PC-3 (cell line): ENCODE measurements at regions not wholly inside any gene's neighbourhood (a gene's known extent, or its start where the extent isn't known, plus 50 kb on each side); places are given as distances from the start of the nearest gene placed in this dataset.

Experiments
- ATAC-seq: fragments of 200-7000 bp; cut with Tn5 transposase; 2 replicates; pipeline ENCODE4 v1.9.1; 2020; ENCODE audit warnings: mild to moderate bottlenecking, moderate library complexity
- BruUV-seq: library from RNA; stranded (reverse); fragments of 400-500 nt; replicated peaks from 2 replicates; lab custom pipeline; 2021; lab: Mats Ljungman, UMichigan
- CTCF ChIA-PET: fragments of 300-600 bp; sonication (Branson Sonifier 250); formaldehyde crosslinking; loops from one replicate; lab custom pipeline; 2022; ENCODE audit warnings: antibody characterized with exemption; lab: Charles Lee
- POLR2A ChIA-PET: fragments of 300-600 bp; sonication (Branson Sonifier 250); formaldehyde crosslinking; loops from one replicate; lab custom pipeline; 2022; ENCODE audit warnings: antibody characterized with exemption; ENCODE audit not compliant: unreplicated experiment; lab: Charles Lee
- DNase-seq: peaks from one replicate; pipeline ENCODE4 v3.0.0-alpha.2; 2015
- H2AFZ ChIP-seq: fragments of 300-600 bp; sonication (generic); 2 replicates; pipeline ENCODE4 v1.6.0; 2016; ENCODE audit warnings: antibody characterized with exemption, low read length
- H3F3A ChIP-seq: fragments of 300-600 bp; sonication (generic); one replicate; pipeline ENCODE4 v1.6.0; 2017; ENCODE audit warnings: antibody characterized with exemption, low read length, control low read depth, mild to moderate bottlenecking; ENCODE audit not compliant: unreplicated experiment
- H3K27ac ChIP-seq: fragments of 300-600 bp; sonication (generic); 2 replicates; pipeline ENCODE4 v1.5.1; 2016; ENCODE audit warnings: mild to moderate bottlenecking, low read length
- H3K27me3 ChIP-seq: fragments of 300-600 bp; sonication (generic); 2 replicates; pipeline ENCODE4 v1.6.1; 2016; ENCODE audit warnings: low read length, mixed read lengths
- H3K36me3 ChIP-seq: fragments of 300-600 bp; sonication (generic); 2 replicates; pipeline ENCODE4 v1.6.1; 2016; ENCODE audit warnings: low read depth, mixed run types, low read length, mixed read lengths
- H3K4me1 ChIP-seq: fragments of 300-600 bp; sonication (generic); 2 replicates; pipeline ENCODE4 v1.5.1; 2016; ENCODE audit warnings: low read length; ENCODE audit not compliant: insufficient read depth
- H3K4me2 ChIP-seq: fragments of 300-600 bp; sonication (generic); 2 replicates; pipeline ENCODE4 v1.6.0; 2016; ENCODE audit warnings: low read length
- H3K4me3 ChIP-seq: fragments of 300-600 bp; sonication (generic); 2 replicates; pipeline ENCODE4 v1.5.1; 2016; ENCODE audit warnings: mild to moderate bottlenecking, low read length, mixed read lengths
- H3K79me2 ChIP-seq: fragments of 300-600 bp; sonication (generic); 2 replicates; pipeline ENCODE4 v1.6.1; 2017; ENCODE audit warnings: low read length, mixed read lengths
- H3K9ac ChIP-seq: fragments of 300-600 bp; sonication (generic); 2 replicates; pipeline ENCODE4 v1.6.0; 2016; ENCODE audit warnings: mild to moderate bottlenecking, low read length
- H3K9me2 ChIP-seq: fragments of 300-600 bp; sonication (generic); replicated peaks from 2 replicates; pipeline ENCODE4 v1.6.1; 2016; ENCODE audit warnings: mixed run types, low read length, mixed read lengths
- H3K9me3 ChIP-seq: fragments of 300-600 bp; sonication (generic); 2 replicates; pipeline ENCODE4 v1.6.1; 2016; ENCODE audit warnings: low read length, mixed read lengths
- H4K20me1 ChIP-seq: fragments of 300-600 bp; sonication (generic); 2 replicates; pipeline ENCODE4 v1.6.1; 2016; ENCODE audit warnings: low read length, mixed read lengths
- EZH2 ChIP-seq: fragments of 300-600 bp; sonication (generic); IDR thresholded peaks from one replicate; pipeline ENCODE4 v1.6.1; 2017; ENCODE audit warnings: antibody characterized with exemption, mild to moderate bottlenecking, low read length; ENCODE audit not compliant: unreplicated experiment
- EZH2phosphoT487 ChIP-seq: fragments of 300-600 bp; sonication (generic); IDR thresholded peaks from 2 replicates; pipeline ENCODE4 v1.6.1; 2018; ENCODE audit warnings: mild to moderate bottlenecking, antibody characterized with exemption, low read length, borderline replicate concordance
- intact Hi-C: fragments of 100-400 bp; cut with micrococcal nuclease; formaldehyde crosslinking; loops from 2 replicates; pipeline ENCODE4 v1.9.0; 2023
- TF ChIP-seq, protein P1 (sequence below): fragments of 300-600 bp; sonication (generic); conservative IDR thresholded peaks from 2 replicates; pipeline ENCODE4 v1.5.1; 2017; ENCODE audit warnings: antibody characterized with exemption, low read depth, mild to moderate bottlenecking, low read length

DNA sequence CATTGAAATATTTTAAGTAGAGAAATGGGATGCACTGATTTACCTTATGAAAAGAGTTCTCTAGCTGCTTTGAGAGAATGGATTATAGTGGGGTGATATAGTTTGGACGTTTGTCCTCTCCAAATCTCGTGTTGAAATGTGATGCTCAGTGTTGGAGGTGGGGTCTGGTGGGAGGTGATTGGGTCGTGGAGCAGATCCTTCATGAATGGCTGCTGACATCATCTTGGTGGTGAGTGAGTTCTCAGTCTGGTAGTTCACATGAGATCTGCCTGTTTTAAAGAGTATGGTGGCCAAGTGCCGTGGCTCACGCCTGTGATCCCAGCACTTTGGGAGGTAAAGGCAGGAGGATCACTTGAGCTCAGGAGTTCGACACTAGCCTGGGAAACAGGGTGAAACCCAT, 58.7 kb upstream of the SH3RF3 start:
- Histone ChIP-seq H3K9me3 (no peaks in the 10 kb centered on the region), H3K4me3 (no peak overlapping the region), H3K79me2 (no peaks in the 10 kb centered on the region), H4K20me1 (no peaks in the 10 kb centered on the region), H3K36me3 (no peaks in the 10 kb centered on the region), H3K4me2 (no peak overlapping the region), H3F3A (no peaks in the 10 kb centered on the region), H3K27ac (no peak overlapping the region), H3K9me2 (no peaks in the 10 kb centered on the region), H3K27me3 (no peaks in the 10 kb centered on the region), H3K4me1 (no peaks in the 10 kb centered on the region), H2AFZ (no peak overlapping the region), H3K9ac (no peak overlapping the region)
- BruUV-seq, result no TSS peak
- ChIA-PET CTCF (no interaction called here), POLR2A (no interaction called here)
- TF ChIP-seq EZH2phosphoT487 (no peak), EZH2 (no peak)
- TF ChIP-seq, protein P1, sequence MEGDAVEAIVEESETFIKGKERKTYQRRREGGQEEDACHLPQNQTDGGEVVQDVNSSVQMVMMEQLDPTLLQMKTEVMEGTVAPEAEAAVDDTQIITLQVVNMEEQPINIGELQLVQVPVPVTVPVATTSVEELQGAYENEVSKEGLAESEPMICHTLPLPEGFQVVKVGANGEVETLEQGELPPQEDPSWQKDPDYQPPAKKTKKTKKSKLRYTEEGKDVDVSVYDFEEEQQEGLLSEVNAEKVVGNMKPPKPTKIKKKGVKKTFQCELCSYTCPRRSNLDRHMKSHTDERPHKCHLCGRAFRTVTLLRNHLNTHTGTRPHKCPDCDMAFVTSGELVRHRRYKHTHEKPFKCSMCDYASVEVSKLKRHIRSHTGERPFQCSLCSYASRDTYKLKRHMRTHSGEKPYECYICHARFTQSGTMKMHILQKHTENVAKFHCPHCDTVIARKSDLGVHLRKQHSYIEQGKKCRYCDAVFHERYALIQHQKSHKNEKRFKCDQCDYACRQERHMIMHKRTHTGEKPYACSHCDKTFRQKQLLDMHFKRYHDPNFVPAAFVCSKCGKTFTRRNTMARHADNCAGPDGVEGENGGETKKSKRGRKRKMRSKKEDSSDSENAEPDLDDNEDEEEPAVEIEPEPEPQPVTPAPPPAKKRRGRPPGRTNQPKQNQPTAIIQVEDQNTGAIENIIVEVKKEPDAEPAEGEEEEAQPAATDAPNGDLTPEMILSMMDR, result no peak
- no peak for DNase-seq
- ATAC-seq, result no peak
- intact Hi-C loops, result no loop called here

DNA sequence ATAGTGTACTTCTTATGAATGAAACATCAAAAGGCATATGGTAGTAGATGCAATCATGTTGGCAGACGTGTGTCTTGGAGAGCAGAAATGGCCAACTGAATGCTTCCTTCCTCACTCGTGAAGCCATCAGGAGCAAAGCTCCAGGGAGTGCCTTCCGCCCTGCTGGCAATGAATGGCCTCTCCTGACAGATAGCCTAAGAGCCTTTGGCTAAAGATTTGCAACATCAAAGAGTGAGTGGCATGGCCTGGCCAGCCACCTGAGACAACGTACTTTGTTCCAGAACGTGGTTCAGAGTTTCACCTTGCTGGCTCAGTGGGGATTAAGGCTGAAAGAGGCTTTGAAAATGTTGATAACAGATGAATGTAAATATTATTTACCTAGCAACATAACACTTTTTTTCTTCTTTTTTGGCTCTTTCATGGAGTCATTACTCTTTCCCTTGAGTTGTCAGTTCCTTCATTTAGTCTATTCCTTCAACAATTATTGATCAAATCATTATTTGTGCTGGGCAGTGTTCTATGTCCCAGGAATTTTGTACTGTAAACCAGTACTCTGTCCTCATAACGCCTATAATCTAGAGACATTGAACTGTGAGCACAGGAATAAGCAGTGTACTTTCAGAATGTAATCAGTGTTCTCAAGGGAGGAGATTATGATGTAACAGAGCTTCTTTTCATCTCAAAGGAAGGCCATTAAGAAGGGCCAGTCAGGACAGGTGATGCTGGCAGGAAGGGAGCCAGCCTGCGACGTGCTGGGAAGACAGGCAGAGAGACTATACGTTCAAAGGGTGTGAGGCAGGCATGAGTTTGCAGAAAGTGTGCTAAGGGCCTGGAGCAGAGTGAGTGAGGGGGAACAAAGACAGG, 59.4 kb upstream of the SH3RF3 start:
- H3K9me2 ChIP-seq, result no peaks in the 10 kb centered on the region
- no peak for ATAC-seq

More for the DNA sequence above, 59.4 kb upstream of the SH3RF3 start:
- no peak overlapping the region for H3K4me3 ChIP-seq
- no peak overlapping the region for H3K9ac ChIP-seq
- no peaks in the 10 kb centered on the region for H3K9me3 ChIP-seq
- intact Hi-C loops, result no loop called here
- no peak overlapping the region for H3K27ac ChIP-seq
- no peak overlapping the region for H3K4me2 ChIP-seq
- H3F3A ChIP-seq, result no peaks in the 10 kb centered on the region
- H2AFZ ChIP-seq, result no peak overlapping the region
- no TSS peak for BruUV-seq
- H3K79me2 ChIP-seq, result no peaks in the 10 kb centered on the region
- ChIA-PET POLR2A (no interaction called here), CTCF (no interaction called here)
- TF ChIP-seq, protein P1, result no peak
- TF ChIP-seq EZH2phosphoT487, result no peak
- TF ChIP-seq EZH2, result no peak
- H3K4me1 ChIP-seq, result no peaks in the 10 kb centered on the region
- H4K20me1 ChIP-seq, result no peaks in the 10 kb centered on the region
- DNase-seq, result no peak
- H3K27me3 ChIP-seq, result no peaks in the 10 kb centered on the region
- no peaks in the 10 kb centered on the region for H3K36me3 ChIP-seq
